GM12874 (cell line): ENCODE measurements at regions not wholly inside any gene's neighbourhood (a gene's known extent, or its start where the extent isn't known, plus 50 kb on each side); places are given as distances from the start of the nearest gene placed in this dataset.

Experiments
- TF ChIP-seq, protein P1 (sequence below): IDR thresholded peaks from 2 replicates; pipeline ENCODE4 v1.5.1; 2011; ENCODE audit warnings: low read depth, mild to moderate bottlenecking, control low read depth, low read length, moderate library complexity; ENCODE audit not compliant: insufficient read depth

- TF ChIP-seq, protein P1, sequence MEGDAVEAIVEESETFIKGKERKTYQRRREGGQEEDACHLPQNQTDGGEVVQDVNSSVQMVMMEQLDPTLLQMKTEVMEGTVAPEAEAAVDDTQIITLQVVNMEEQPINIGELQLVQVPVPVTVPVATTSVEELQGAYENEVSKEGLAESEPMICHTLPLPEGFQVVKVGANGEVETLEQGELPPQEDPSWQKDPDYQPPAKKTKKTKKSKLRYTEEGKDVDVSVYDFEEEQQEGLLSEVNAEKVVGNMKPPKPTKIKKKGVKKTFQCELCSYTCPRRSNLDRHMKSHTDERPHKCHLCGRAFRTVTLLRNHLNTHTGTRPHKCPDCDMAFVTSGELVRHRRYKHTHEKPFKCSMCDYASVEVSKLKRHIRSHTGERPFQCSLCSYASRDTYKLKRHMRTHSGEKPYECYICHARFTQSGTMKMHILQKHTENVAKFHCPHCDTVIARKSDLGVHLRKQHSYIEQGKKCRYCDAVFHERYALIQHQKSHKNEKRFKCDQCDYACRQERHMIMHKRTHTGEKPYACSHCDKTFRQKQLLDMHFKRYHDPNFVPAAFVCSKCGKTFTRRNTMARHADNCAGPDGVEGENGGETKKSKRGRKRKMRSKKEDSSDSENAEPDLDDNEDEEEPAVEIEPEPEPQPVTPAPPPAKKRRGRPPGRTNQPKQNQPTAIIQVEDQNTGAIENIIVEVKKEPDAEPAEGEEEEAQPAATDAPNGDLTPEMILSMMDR, result no peak
These were observed 437.7 kb downstream of the RPS24 start for GRCh38 chr10:78471326-78471722.

GRCh38 chr10:78471723-78472550 is 438.3 kb downstream of the RPS24 start:
- TF ChIP-seq, protein P1, result no peak

DNA sequence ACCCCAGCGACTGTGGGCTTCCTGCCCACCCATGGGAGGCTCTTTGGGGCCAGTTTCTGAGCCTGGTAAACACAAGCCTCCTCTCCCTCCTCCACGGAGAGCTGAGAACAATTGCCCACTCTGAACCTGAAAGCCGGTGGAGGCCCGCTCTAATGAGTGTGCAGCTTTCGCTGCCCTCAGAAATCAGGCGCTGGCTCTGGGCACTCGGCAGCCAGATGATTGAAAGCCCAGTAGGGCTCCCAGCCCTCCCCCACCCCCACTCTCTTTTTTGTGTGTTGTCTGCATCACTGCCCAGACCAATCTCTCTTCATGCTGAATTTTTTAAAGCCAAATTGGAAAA is 438.9 kb downstream of the RPS24 start:
- TF ChIP-seq, protein P1, result no peak

DNA sequence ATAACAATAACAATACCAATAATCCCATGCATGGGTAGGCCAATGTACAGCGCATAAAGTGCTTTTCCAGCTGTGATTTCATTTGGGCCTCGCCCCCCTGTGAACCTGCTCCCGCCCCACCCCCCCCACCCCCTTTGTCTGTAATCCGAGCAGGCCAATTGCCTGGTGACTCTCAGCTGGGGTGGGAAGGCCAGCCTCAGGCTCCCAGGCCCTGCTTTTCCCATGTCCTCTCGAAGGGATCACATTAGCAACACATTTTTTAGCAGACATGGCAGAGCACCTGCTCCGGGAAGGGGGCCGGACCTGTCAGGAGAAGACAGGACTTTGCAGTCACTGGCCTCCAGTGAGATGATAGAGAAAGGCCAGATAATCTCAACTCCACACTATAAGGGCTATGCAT is 439.3 kb downstream of the RPS24 start:
- TF ChIP-seq, protein P1, result no peak

GRCh38 chr10:78474743-78475142 is 441.1 kb downstream of the RPS24 start:
- TF ChIP-seq, protein P1, result no peak

DNA sequence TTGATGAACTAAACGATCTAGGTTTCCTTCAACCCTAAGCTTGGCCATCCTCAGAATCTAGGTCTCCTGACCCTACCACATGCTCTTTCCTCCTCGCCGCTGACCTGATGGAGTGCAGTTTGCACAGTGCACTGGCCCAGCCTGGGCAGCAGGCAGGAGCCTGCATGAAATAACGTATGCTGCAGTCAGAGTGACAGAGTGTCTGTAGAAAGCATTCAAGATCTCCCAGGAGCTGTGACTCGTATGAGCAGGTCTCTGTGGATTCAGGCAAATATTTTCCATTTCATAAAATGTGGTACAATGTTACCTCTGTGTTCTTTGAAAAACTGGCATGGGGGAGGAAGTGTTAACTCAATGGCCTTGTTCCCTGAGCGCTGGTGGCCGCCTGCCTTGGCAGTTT is 441.8 kb downstream of the RPS24 start:
- TF ChIP-seq, protein P1, result no peak

DNA sequence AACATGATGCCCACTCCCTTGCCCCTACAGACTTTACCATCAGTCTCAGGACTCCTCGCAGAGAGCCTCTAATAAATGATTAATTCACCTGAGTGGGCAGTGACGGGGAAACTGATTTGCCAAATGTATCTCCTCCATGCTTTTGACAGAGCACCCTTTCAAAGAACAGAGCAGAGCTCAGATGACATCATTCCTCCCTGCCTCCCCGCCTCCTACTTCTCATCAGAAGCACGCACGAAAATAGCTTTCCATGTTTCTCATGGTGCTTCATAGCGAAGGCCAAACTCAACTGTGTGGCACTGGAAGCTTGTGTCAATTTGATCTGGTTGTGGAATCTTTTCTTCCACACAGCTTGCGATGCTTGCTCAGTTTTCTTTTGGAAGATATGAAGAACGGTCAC is 442.5 kb downstream of the RPS24 start:
- TF ChIP-seq, protein P1, result no peak

- TF ChIP-seq, protein P1, result no peak
These were observed 443.2 kb downstream of the RPS24 start for GRCh38 chr10:78476844-78477243.
